HCT116 (cell line): ENCODE measurements at regions not wholly inside any gene's neighbourhood (a gene's known extent, or its start where the extent isn't known, plus 50 kb on each side); places are given as distances from the start of the nearest gene placed in this dataset.

Source experiments
- ATAC-seq: fragments of 200-7000 bp; cut with Tn5 transposase; 2 replicates; pipeline ENCODE4 v1.9.1; 2020; ENCODE audit warnings: mild to moderate bottlenecking, moderate library complexity
- BruUV-seq: library from RNA; stranded (reverse); fragments of 400-500 nt; replicated peaks from 2 replicates; lab custom pipeline; 2021; lab: Mats Ljungman, UMichigan
- CTCF ChIA-PET: fragments of 300-600 bp; sonication (Branson Sonifier 250); formaldehyde crosslinking; loops from one replicate; lab custom pipeline; 2021; ENCODE audit warnings: antibody characterized with exemption; lab: Charles Lee
- POLR2A ChIA-PET: fragments of 300-600, 350-600 bp; sonication (Branson Sonifier 250); formaldehyde crosslinking; loops from one replicate; lab custom pipeline; 2021; ENCODE audit warnings: antibody characterized with exemption; lab: Charles Lee
- RAD21 ChIA-PET, 2 experiments: fragments of 300-600 bp; sonication (Branson Sonifier 250); formaldehyde crosslinking; loops; one replicate each; lab custom pipeline; 2023; ENCODE audit warnings: low total read pairs in 2 of 2; ENCODE audit not compliant: uncharacterized antibody in 2 of 2, unreplicated experiment in 2 of 2, low non-redundant PET in 1 of 2; lab: Charles Lee
- DNase-seq: peaks from one replicate; pipeline ENCODE4 v3.0.0-alpha.2; 2010; ENCODE audit warnings: low read depth, low spot score
- H2AFZ ChIP-seq: fragments of 200-600 bp; shearing (Covaris generic), sonication (generic); 2 replicates; pipeline ENCODE4 v1.6.1; 2017; ENCODE audit warnings: low read depth, mixed run types, mixed read lengths, antibody characterized with exemption, low read length; ENCODE audit not compliant: poor library complexity, severe bottlenecking
- H3K27ac ChIP-seq: 2 replicates; pipeline ENCODE4 v1.5.1; 2012; ENCODE audit warnings: low read depth, low read length
- H3K27me3 ChIP-seq: fragments of 200-600 bp; sonication (generic); 2 replicates; pipeline ENCODE4 v1.6.1; 2016; ENCODE audit warnings: mixed run types, low read length, mixed read lengths; ENCODE audit not compliant: insufficient read depth
- H3K36me3 ChIP-seq, 2 experiments: fragments of 200-500 bp in 1 of 2; fragments of 200-600 bp in 1 of 2; sonication (Bioruptor generic) in 1 of 2; sonication (generic) in 1 of 2; 2 replicates each; pipeline versions ENCODE4 v1.5.1 to v1.6.1; 2014 to 2016; ENCODE audit warnings: low read length in 2 of 2, inconsistent platforms in 1 of 2, mixed read lengths in 1 of 2, mixed run types in 1 of 2; ENCODE audit not compliant: insufficient read depth in 2 of 2, control insufficient read depth in 1 of 2
- H3K4me1 ChIP-seq, 2 experiments: fragments of 200-600 bp in 1 of 2; sonication (generic) in 1 of 2; 2 replicates each; pipeline versions ENCODE4 v1.5.1 to v1.6.1; 2012 to 2017; ENCODE audit warnings: low read length in 2 of 2, inconsistent platforms in 1 of 2, mild to moderate bottlenecking in 1 of 2, mixed read lengths in 1 of 2, mixed run types in 1 of 2, moderate library complexity in 1 of 2; ENCODE audit not compliant: insufficient read depth in 2 of 2, control insufficient read depth in 1 of 2
- H3K4me2 ChIP-seq: fragments of 200-600 bp; sonication (generic); 2 replicates; pipeline ENCODE4 v1.6.1; 2017; ENCODE audit warnings: mixed run types, low read length, mixed read lengths
- H3K4me3 ChIP-seq, 2 experiments: fragments of 200-600 bp in 1 of 2; sonication (generic) in 1 of 2; replicated peaks in 1 of 2; 2 replicates each; pipeline ENCODE4 v1.5.1; 2011 to 2016; ENCODE audit warnings: low read length in 2 of 2, control low read depth in 1 of 2, low read depth in 1 of 2, mild to moderate bottlenecking in 1 of 2, mixed read lengths in 1 of 2, mixed run types in 1 of 2
- H3K79me2 ChIP-seq: fragments of 200-600 bp; sonication (generic); 2 replicates; pipeline ENCODE4 v1.6.1; 2017; ENCODE audit warnings: mild to moderate bottlenecking, mixed run types, low read length, moderate library complexity, mixed read lengths; ENCODE audit not compliant: insufficient read depth
- H3K9ac ChIP-seq: fragments of 200-600 bp; sonication (generic); 2 replicates; pipeline ENCODE4 v1.6.1; 2016; ENCODE audit warnings: low read length, mixed read lengths
- H3K9me2 ChIP-seq: fragments of 200-600 bp; sonication (generic), shearing (Covaris generic); 2 replicates; pipeline ENCODE4 v1.6.1; 2017; ENCODE audit warnings: mixed run types, mild to moderate bottlenecking, moderate library complexity; ENCODE audit not compliant: insufficient read depth
- H3K9me3 ChIP-seq, 2 experiments: fragments of 200-500 bp in 1 of 2; fragments of 200-600 bp in 1 of 2; sonication (Bioruptor generic) in 1 of 2; sonication (generic) in 1 of 2; 2 replicates each; pipeline ENCODE4 v1.6.1; 2014 to 2017; ENCODE audit warnings: low read length in 2 of 2, mixed read lengths in 2 of 2, inconsistent platforms in 1 of 2, low read depth in 1 of 2, mild to moderate bottlenecking in 1 of 2, mixed run types in 1 of 2, moderate library complexity in 1 of 2; ENCODE audit not compliant: control insufficient read depth in 1 of 2, insufficient read depth in 1 of 2
- H4K20me1 ChIP-seq: fragments of 200-600 bp; sonication (generic), shearing (Covaris generic); 2 replicates; pipeline ENCODE4 v1.6.1; 2017; ENCODE audit warnings: mixed run types, mild to moderate bottlenecking, moderate library complexity; ENCODE audit not compliant: insufficient read depth
- EGR1 ChIP-seq: IDR thresholded peaks from 2 replicates; pipeline ENCODE4 v1.6.1; 2012; ENCODE audit warnings: low read depth
- RAD21 ChIP-seq: IDR thresholded peaks from 2 replicates; pipeline ENCODE4 v1.6.1; 2012; ENCODE audit warnings: low read depth, mild to moderate bottlenecking
- ZBTB33 ChIP-seq: IDR thresholded peaks from 2 replicates; pipeline ENCODE4 v1.6.1; 2011; ENCODE audit warnings: mild to moderate bottlenecking, low read length, moderate library complexity; ENCODE audit not compliant: insufficient replicate concordance; ENCODE audit errors: extremely low read depth
- intact Hi-C: fragments of 100-400 bp; cut with micrococcal nuclease; formaldehyde crosslinking; loops from 2 replicates; pipeline ENCODE4 v1.10.0; 2022

GRCh38 chr6:147063469-147064031 lies 140.7 kb upstream of the STXBP5 start (continued):
- no peak for TF ChIP-seq ZBTB33

- TF ChIP-seq EGR1 (no peak), RAD21 (no peak), ZBTB33 (no peak)
- H4K20me1 ChIP-seq: no peaks in the 10 kb centered on the region
- POLR2A ChIA-PET: no interaction called here
- H3K9me3 ChIP-seq: no peaks in the 10 kb centered on the region; a peak in 1 of 4 replicates
- no TSS peak for BruUV-seq
- DNase-seq (no peak), ATAC-seq (no peak)
- no peaks in the 10 kb centered on the region for H3K27me3 ChIP-seq
- no peaks in the 10 kb centered on the region for H3K79me2 ChIP-seq
- intact Hi-C loops: no loop called here
- H3K36me3 ChIP-seq: no peaks in the 10 kb centered on the region
- H3K27ac ChIP-seq: no peak overlapping the region
- no peak overlapping the region for H3K4me2 ChIP-seq
- H3K4me3 ChIP-seq: no peak overlapping the region
- no peak overlapping the region for H2AFZ ChIP-seq
- no peak overlapping the region for H3K9ac ChIP-seq
- peaks cover 2 to 17% of the 10 kb centered on the region in 2 experiments; a peak in 2 of 4 replicates for H3K4me1 ChIP-seq
- RAD21 ChIA-PET: no interaction called here
- CTCF ChIA-PET: no interaction called here
- H3K9me2 ChIP-seq: no peaks in the 10 kb centered on the region
Measured at GRCh38 chr6:147065786-147066185, 138.4 kb upstream of the STXBP5 start.
